NCI-H146 treated with DMSO at 0.1 percent for 48 hours (cell line): ENCODE measurements at regions not wholly inside any gene's neighbourhood (a gene's known extent, or its start where the extent isn't known, plus 50 kb on each side); places are given as distances from the start of the nearest gene placed in this dataset.

Source experiments
- DNase-seq: peaks from one replicate; lab custom pipeline; 2025; ENCODE audit not compliant: unreplicated experiment; lab: John Stamatoyannopoulos, UW

DNA sequence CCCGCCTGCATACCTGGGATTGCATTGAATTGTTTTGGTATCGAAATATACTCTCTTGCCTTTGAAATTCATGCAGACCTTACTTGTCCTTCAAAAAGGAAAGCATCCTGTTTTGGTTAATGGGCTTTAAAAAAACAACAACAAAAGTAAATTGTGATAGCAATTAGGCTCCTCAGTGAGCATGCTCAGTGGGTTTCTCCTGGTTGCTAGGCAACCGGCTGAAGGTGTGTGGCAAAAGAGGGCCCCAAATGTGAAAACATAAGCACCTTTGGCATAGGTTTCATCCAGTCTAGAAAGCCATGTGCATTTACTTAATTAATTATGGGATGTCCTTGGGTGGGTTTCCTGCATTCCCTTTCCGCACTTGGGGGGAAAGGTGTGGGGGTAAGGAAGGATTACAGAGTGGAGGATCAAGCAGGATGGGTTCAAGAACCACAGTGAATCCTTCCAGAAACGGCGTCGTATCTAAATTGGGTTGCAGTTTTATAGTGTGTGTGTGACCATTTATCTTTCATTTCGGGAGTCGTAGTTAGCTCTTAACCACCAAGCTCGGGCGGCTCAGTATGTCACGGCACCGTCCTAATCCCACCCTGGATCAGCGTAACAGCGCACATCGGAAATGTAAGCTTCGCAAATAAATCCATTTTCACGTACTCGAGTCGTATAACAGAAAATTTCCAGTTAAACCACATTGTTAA is 274.9 kb upstream of the TCF4 start:
- DNase-seq, result no peak

DNA sequence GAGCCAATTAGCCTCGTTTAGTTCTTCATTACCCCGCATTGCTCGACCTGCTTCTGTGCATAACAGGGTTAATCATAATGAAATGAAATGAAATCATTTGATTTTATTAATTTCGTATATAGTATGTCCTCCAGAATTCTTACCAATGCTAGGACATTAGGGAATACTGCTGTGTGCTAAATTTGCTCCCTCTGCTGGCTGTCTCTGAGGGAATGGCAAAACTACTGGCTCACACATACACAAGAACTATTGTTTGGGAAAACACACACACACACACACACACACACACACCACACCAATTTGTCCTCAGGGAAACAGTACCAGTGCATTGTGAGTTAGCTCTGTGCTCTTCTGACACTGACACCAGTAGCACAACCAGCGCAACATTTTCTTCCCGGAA is 273.3 kb upstream of the TCF4 start:
- peak; percentile 16 for DNase-seq

DNA sequence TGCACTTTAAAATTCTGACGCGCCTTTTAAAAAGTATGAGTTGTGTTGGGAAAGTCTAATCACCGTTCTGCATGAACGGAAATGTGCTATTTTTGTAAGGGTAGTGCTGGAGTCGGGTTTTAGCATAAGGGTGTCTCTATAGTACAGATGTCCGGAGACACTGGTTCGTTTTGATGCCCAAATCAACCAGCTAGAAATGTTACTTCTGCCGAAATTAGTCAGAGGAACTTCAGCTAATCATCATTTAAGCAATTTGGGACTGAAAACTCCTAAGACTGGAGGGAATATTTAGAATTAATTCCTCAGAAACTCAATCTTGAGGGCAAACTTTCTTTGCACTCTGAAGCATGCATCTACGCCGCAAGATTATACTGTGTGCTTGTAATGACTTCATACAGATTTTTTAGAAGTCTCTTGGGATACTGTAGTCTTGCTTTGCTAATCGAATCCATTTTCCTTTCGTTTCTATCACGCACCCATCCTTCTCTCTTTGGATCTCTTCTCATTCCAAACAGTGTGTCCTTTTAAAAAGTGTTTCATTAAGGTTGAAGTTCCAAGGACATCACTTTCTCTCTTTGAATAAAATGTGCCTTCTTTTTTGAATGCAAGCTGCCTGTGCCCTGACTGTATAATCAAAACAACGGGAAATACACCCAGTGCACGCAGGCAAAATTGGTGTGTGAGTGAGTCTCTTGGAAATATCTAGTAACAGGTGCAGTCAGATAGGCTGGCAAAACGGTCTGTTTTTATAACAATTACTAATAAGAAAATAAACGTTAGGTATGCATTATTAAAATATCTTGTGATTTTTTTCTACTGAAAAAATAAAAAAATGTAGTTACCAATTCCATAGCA is 270.9 kb upstream of the TCF4 start:
- no peak for DNase-seq

DNA sequence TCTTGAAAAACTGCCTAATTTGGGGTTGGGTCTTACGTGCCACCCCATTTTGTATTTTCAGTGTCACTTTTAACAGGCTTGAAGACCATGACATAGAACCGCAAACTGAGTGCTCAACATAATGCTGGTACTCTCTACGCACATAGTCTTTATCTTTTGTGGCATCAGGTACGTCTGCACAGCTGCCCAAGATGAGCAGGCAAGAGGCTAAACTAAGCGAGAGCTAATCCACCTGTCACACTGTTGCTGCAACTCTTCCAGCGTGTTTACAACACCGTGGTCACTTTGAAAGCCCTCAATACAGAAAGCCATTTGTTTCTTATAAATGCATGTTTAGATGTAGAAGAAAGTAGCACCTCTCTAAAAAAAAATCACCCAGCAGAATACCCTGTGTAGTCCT is 270.0 kb upstream of the TCF4 start:
- no peak for DNase-seq

DNA sequence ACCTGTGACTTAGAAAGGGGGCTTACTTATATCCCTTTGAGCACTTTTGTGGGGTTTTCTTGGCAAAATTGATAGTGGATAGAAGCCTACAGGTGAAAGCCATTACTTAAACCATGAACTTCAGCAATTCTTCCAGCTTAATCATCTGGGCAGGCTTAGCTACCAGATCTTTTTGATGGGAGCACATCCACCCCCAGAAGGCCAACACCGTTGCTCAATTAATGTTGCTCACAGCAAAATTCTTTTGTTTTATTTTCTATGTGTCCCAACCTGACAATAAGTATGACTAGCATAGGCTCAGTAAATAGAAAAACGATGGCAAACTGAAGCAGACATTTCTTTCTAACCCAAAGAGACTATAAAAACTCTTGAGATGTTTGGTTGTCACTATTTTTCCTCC is 269.4 kb upstream of the TCF4 start:
- DNase-seq, result no peak

DNA sequence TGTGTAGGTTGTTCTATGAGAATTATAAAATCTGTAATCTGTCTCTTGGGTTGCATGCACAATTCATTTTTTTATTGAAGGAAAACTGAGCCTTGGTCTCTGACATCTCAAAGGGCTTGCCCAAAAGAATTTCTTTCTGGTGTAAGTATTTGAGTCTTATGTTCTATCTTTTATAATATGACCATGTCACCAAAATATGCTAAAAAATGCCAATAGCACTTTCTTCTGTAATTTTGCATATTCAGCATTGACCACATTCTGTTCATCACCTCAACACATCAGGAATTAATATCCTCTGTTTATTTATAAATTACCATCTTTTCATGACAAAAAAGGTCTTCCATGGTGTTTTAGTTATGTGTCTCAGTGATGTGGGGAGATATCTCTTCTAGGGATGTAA is 268.7 kb upstream of the TCF4 start:
- no peak for DNase-seq

DNA sequence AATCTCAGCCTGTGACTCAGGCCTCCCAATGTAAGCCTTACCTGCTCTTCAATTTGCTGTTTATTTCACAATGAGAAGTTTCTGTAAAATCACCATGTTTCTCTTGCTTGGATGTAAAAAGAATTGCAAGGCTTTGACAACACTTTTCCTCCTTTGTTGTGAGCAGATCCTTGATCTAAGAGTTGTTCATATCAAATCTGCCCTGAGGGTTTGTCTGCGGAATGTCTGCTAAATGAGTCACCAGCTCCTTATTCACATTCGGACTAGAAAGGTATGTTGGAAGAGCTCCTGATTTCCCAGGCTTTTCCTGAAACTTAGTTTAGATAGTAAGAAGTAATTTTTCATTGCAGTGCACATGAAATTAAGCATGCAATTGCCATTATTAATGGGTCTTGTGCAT is 268.2 kb upstream of the TCF4 start:
- DNase-seq, result no peak

DNA sequence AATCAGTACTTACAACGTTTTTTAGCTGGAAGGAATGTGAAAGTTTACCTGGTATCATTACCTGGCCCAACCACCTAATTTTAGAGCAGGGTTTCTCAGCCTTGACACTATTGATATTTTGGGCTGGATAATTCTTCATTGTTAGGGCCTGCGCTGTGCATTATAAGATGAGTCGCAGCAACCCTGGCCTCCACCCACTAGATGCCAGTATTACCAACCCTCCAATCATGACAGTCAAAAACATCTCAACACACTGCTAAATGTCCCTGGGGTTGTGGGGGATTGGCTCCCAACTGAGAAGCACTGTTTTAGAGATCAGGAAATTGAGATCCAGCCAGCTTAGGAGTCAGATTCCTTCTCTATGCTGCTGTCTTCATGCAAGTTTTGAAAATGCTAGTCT is 265.3 kb upstream of the TCF4 start:
- no peak for DNase-seq

DNA sequence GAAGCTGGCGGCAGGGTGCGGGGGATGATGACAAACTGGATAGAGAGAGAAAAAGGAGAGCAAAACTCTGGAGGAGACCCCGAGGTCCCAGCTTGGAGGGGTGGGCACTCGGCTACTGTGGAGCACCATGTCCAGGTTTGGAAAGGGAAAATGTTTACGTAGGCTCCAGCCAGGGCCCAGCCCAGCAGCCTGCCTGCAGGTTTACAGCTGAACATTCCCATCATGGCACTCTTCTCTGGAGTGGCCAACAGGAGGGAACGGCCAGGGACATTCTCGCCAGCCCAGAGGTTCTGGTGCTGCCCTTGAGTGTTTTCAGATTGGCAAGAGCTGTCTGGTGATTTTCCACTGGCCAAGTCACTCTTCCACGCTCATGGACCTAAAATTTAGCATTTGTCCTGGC is 262.9 kb upstream of the TCF4 start:
- DNase-seq, result no peak

DNA sequence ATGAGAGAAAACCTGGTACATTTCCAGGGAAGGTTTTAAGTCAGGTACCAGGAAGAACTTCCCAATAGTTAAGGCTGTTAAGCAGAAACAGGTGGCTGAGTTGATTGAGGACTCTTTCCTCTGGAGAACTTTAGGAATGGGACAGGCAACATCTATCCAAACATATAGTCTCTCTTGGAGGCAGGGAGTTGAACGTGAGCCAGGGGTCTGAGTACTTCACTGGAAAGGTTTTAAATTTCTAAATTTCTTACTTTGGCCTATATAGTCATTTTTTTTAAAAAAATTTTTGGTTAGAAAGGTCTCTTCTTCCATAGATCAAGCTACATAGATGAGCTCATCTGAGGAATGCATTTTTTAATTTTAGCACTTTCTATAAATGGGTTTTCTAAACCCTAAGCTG is 261.4 kb upstream of the TCF4 start:
- DNase-seq, result no peak

DNA sequence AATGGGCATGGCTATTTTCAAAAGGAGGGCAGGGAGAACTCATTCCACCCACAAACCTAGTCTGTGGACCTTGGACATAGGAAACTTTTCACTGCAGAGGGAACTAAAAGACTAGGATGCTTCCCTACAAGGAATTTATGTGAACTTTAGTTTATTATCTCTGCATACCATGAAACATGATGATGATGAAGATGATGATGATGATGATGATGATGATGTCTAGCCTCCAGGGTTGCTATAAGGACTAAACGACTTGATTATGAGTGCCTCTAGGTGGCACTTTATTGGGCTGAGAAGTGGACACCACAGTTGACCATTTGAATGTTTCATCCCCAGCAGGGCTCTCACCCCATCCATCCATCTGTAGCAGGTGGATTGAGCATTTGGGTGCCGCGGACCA is 260.0 kb upstream of the TCF4 start:
- DNase-seq, result no peak

DNA sequence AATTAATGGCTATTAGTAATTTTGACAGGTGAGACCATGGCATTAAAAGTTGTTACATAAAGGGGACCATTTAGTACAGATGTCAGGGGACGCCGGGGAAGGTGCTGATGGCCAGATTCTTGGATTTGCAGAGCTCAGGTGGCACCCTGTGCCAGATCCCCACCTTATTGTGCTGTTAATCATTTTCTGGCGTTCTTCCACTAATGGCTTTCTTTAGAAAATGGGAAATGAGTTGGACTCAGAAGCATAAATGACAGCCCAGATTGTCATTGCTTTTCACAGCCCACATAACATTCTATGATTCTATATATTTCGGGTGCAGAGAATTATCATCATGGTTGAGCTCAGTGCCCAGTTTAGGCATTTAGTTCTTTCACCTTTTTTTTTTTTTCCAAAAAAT is 257.2 kb upstream of the TCF4 start:
- no peak for DNase-seq

DNA sequence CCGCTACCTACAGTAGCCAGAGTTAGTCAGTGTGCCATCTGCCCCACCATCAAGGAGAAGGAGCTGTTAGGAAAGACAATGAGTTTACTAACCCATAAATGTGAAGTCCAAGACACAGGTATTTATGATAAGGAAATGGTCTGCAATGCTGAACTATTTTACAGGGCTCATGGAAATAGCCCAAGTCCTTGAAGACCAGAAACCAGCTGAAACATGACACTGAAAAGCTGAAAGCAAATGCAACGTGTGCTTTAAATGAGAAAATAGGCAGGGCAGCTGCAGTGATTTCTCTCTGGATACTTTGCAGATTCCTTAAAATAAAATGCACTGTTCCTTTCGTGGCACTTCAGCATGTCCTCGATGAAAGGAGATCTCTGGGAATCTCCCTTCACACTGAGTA is 256.4 kb upstream of the TCF4 start:
- DNase-seq, result no peak

DNA sequence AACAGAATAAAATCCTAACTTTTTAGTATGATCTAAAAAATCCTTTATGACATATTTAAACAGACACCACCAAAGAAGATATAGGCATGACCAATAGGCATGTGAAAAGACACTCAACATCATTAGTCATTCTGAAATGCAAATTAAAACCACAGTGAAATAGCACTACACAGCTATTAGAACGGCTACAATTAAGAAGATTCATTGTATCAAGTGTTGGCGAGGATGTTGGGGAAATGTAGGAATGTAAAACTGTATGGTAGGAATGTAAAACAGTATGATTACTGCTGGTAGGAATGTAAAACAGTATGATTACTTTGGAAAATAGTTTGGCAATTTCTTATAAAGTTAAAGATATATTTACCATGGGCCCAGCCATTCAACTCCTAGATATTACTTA is 253.3 kb upstream of the TCF4 start:
- DNase-seq, result no peak

DNA sequence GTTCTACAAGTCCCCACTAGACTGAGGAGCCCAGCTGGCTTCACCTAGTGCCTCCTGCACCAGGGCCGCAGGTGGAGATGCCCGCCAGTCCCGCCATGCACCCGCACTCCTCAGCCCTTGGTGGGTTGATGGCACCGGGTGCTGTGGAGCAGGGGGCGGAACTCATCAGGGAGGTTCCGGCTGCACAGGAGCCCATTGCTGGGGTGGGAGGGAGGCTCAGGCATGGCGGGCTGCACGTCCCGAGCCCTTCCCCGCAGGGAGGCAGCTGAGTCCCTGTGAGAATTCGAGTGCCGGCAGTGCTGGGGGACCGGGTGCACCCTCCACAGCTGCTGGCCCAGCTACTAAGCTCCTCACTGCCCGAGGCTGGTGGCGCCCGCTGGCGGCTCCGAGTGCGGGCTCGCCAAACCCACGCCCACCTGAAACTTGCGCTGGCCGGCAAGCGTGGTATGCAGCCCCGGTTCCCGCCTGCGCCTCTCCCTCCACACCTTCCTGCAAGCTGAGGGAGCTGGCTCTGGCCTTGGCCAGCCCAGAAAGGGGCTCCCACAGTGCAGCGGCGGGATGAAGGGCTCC is 252.7 kb upstream of the TCF4 start:
- DNase-seq, result no peak

DNA sequence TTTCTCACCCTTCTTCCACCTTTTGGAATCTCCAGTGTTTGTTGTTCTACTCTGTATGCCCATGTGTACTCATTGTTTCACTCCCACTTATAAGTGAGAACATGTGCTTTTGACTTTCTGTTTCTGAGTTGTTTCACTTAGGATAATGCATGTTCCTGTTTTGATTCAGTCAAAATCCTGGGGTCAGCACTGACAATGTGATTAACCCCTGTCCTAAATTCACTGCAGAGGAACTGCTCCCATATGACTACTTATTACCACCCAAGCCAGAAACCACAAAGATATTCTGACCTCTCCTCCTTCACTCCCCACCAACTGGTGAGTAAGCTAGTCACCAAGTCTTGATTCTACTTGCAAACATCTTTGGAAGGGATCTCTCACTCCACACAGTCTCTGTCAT is 251.4 kb upstream of the TCF4 start:
- DNase-seq, result no peak

DNA sequence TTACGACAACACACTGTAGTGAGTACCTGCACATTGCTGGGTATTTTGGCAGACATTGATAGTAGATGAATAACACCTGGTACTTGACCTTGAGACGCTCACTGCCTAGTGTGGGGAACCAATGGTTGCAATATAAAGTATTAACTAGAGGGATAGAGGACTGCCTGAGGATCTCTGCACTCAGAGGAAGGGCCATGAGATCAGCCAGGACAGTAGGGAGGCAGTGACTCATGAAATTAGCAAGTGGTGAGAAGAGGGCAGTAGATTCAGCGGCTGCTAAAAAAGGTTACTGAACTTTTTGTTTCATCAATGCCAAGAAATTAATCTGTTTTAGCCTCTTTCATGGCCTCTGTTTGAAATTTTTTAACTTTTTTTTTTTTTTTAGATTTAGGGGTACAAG is 250.8 kb upstream of the TCF4 start:
- no peak for DNase-seq

DNA sequence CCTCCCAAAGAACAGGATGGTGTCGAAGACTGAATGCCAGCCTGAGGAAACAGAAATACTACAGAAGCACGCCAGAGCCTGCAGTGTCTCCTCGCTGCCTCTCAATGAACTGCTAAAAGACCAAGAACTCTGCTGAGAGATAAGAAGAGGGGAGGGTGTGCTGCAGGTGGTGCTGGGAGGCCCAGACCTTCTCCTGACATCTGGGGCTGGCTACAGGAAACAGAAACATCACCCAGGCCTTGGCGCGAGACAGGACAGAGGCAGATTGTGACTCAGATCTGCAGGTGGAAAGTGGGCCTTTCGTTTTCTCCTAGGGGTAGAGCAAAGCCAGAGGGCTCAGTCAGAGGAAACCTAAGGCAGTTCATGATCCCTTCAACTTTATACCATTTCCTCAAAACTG is 250.3 kb upstream of the TCF4 start:
- no peak for DNase-seq

DNA sequence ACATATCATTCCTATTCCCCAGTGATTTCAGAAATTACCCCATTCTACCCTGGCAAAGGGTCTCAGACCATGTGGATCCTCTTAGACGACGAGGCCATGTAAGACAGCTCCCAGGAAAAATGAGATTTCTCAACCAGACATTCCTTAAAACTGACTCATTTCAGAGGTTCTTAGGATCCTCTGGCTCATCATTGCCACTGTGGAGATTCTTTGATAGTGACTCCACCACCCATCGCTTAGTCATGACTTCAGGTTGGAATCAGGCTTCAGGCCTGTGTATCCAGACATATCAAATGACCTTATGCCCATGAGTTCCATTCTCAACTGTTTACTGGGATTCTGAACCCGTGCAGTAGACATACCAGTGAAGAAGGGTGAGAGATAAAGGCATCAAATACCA is 245.6 kb upstream of the TCF4 start:
- no peak for DNase-seq

DNA sequence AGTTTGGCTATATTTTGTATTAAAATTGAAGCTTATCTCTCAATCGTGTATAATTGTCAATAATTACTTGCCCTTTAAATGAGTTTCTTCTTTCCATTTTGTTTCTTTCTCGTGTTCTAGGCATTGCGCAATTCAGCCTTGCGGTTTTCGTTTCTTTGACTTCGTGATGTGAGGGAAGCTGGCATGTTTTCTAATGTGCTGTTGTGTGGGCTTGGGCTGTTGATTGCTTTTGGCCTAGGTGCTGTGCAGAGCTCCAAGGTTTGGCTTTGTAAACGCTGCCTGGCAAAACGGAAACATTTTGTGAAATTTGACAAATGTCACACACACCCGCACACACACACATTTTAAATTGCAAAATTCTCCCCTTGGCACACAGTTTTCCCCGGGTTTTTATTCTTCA is 242.6 kb upstream of the TCF4 start:
- no peak for DNase-seq

DNA sequence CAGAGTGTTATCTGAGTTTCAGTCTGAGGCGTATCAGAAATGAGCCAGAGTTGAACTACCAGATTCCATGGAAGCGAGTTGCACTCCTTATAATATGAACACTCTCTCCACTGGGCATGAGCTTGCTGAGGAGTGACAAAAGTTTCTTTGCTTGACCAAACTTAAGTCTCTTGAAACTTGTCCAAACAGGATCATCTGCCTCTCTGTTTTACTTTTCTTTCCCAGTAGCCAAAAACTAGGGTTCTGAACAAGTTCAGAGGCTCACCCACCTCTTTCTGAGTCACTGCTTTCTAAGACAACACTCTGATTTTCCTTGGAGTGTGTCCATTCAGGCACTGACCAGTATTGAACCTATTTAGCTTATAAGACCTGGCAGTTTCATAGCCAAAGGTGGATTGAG is 233.2 kb upstream of the TCF4 start:
- no peak for DNase-seq

DNA sequence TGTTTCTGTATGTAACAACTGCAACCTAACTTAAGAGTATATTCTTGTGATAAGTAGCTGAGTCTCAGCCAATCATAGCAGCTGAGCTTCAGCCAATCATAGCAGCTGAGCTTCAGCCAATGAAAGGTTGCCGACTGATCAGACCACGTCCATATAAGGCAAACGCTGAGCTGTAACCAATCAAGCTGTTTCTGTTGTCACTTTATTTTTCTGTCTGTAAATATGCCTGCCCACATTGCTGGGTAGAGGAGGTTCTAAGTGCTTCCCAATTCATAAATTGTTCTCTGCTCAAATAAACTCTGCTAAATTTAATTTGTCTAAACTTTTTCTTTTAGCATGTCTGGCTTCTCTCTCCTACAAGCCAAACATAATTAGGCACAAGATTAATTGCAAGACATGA is 231.5 kb upstream of the TCF4 start:
- DNase-seq, result no peak
